ENCODE measurements at regions not wholly inside any gene's neighbourhood (a gene's known extent, or its start where the extent isn't known, plus 50 kb on each side); places are given as distances from the start of the nearest gene placed in this dataset.

DNA sequence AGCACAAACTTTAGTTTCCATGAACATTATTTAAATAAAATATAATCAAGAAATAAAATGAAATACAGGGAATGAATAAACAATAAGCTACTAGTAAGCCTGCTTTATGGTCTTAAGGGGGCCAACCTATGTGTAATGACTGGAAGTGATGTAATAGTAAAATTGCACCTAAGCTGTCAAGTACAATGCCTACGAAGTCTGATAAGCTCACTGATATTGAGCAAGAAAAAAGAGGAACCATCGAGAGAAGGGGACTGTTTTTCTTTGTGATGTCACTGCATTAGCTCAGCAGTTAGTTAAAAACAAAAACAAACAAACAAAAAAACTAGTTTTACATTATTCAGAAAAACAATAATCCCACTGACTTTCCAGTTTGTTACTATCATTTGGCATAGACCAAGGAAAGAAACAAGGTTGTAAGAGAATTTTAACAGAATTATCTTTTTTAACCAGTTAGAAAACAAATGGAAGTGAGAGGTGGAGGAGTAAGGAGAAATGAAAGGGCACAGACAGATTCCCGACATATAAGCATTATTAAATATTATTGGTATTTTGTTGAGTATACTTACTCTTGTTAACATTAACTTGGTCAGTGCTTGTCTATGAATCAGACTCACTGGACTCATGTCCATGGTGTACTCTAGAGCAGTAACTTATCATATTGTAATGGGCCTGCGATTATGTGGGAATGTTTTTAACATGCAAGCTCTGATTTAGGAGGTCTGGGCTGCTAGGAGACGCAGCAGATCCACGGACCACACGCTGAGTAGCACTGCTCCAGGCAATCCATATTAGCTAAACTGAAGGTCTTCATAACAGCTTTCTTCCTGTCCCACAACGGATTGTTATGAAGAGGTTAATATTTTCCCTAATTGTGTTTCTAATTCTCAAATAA lies 99.6 kb upstream of the HMGCLL1 start:
- no peak overlapping the region for H3K27ac Mint-ChIP-seq (ENCODE audit: unreplicated experiment)
- H3K36me3 Mint-ChIP-seq (ENCODE audit: low read depth): no peaks in the 10 kb centered on the region
- H3K4me3 Mint-ChIP-seq (ENCODE audit: unreplicated experiment): no peak overlapping the region
- TF ChIP-seq, protein P1, sequence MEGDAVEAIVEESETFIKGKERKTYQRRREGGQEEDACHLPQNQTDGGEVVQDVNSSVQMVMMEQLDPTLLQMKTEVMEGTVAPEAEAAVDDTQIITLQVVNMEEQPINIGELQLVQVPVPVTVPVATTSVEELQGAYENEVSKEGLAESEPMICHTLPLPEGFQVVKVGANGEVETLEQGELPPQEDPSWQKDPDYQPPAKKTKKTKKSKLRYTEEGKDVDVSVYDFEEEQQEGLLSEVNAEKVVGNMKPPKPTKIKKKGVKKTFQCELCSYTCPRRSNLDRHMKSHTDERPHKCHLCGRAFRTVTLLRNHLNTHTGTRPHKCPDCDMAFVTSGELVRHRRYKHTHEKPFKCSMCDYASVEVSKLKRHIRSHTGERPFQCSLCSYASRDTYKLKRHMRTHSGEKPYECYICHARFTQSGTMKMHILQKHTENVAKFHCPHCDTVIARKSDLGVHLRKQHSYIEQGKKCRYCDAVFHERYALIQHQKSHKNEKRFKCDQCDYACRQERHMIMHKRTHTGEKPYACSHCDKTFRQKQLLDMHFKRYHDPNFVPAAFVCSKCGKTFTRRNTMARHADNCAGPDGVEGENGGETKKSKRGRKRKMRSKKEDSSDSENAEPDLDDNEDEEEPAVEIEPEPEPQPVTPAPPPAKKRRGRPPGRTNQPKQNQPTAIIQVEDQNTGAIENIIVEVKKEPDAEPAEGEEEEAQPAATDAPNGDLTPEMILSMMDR (IDR thresholded peaks at IDR 0.05): no peak
- DNase-seq (ENCODE audit: low spot score): no peak
- peaks cover 11% of the 10 kb centered on the region for H3K4me1 Mint-ChIP-seq (ENCODE audit: low read depth)
- no peaks in the 10 kb centered on the region for H3K27me3 Mint-ChIP-seq (ENCODE audit: low read depth)
- no peaks in the 10 kb centered on the region for H3K9me3 Mint-ChIP-seq (ENCODE audit: low read depth)

GRCh38 chr6:55676736-55677135 lies 97.7 kb upstream of the HMGCLL1 start:
- Mint-ChIP-seq H3K27me3 (ENCODE audit: low read depth) (no peaks in the 10 kb centered on the region), H3K4me3 (ENCODE audit: unreplicated experiment) (no peak overlapping the region), H3K9me3 (ENCODE audit: low read depth) (no peaks in the 10 kb centered on the region), H3K27ac (ENCODE audit: unreplicated experiment) (no peak overlapping the region), H3K36me3 (ENCODE audit: low read depth) (no peaks in the 10 kb centered on the region), H3K4me1 (ENCODE audit: low read depth) (peaks cover 11% of the 10 kb centered on the region)
- no peak for DNase-seq (ENCODE audit: low spot score)
- TF ChIP-seq, protein P1 (IDR thresholded peaks at IDR 0.05): no peak

- Mint-ChIP-seq H3K36me3 (ENCODE audit: low read depth) (no peaks in the 10 kb centered on the region), H3K27ac (ENCODE audit: unreplicated experiment) (no peak overlapping the region), H3K4me3 (ENCODE audit: unreplicated experiment) (no peak overlapping the region), H3K9me3 (ENCODE audit: low read depth) (no peaks in the 10 kb centered on the region), H3K4me1 (ENCODE audit: low read depth) (peaks cover 11% of the 10 kb centered on the region), H3K27me3 (ENCODE audit: low read depth) (no peaks in the 10 kb centered on the region)
- no peak for DNase-seq (ENCODE audit: low spot score)
- TF ChIP-seq, protein P1 (IDR thresholded peaks at IDR 0.05): no peak
Observed at GRCh38 chr6:55675941-55676340, 96.9 kb upstream of the HMGCLL1 start.

- no peak for DNase-seq (ENCODE audit: low spot score)
- Mint-ChIP-seq H3K4me3 (ENCODE audit: unreplicated experiment) (no peak overlapping the region), H3K27me3 (ENCODE audit: low read depth) (no peaks in the 10 kb centered on the region), H3K36me3 (ENCODE audit: low read depth) (no peaks in the 10 kb centered on the region), H3K9me3 (ENCODE audit: low read depth) (no peaks in the 10 kb centered on the region), H3K4me1 (ENCODE audit: low read depth) (peaks cover 14% of the 10 kb centered on the region), H3K27ac (ENCODE audit: unreplicated experiment) (no peak overlapping the region)
- TF ChIP-seq, protein P1 (IDR thresholded peaks at IDR 0.05): no peak
Observed at GRCh38 chr6:55674672-55675071, 95.7 kb upstream of the HMGCLL1 start.

GRCh38 chr6:55670850-55671413 lies 91.9 kb upstream of the HMGCLL1 start:
- no peaks in the 10 kb centered on the region for H3K36me3 Mint-ChIP-seq (ENCODE audit: low read depth)
- TF ChIP-seq, protein P1 (IDR thresholded peaks at IDR 0.05): no peak
- peaks cover 20% of the 10 kb centered on the region for H3K4me1 Mint-ChIP-seq (ENCODE audit: low read depth)
- no peak overlapping the region for H3K27ac Mint-ChIP-seq (ENCODE audit: unreplicated experiment)
- no peaks in the 10 kb centered on the region for H3K9me3 Mint-ChIP-seq (ENCODE audit: low read depth)
- no peak overlapping the region for H3K4me3 Mint-ChIP-seq (ENCODE audit: unreplicated experiment)
- no peaks in the 10 kb centered on the region for H3K27me3 Mint-ChIP-seq (ENCODE audit: low read depth)
- DNase-seq (ENCODE audit: low spot score): no peak

Data from chondrocyte (in vitro differentiated cells).